ENCODE measurements at regions not wholly inside any gene's neighbourhood (a gene's known extent, or its start where the extent isn't known, plus 50 kb on each side); places are given as distances from the start of the nearest gene placed in this dataset.
"Not testable (repeated sequence)": the region's sequence is repeated elsewhere in the genome, so short reads cannot be mapped to it uniquely, and the experiment has no call there.

- no TSS peak for BruUV-seq (replicated peaks)
- FAIRE-seq (no peak), DNase-seq (ENCODE audit: low read depth, low spot score) (no peak)
- Histone ChIP-seq H3K27ac (ENCODE audit: insufficient read depth, low read depth, low read length) (no peak overlapping the region), H3K36me3 (ENCODE audit: control insufficient read depth in 2 of 2, extremely low read depth in 1 of 2, insufficient read depth in 2 of 2, low read length in 2 of 2) (no peaks in the 10 kb centered on the region), H3K9me3 (replicated peaks; ENCODE audit: control insufficient read depth, insufficient read depth, low read length) (no peaks in the 10 kb centered on the region), H3K4me3 (replicated peaks in 1 of 3; ENCODE audit: insufficient read depth in 1 of 3, low read depth in 1 of 3, low read length in 3 of 3) (no peak overlapping the region), H3K79me2 (ENCODE audit: control insufficient read depth, insufficient read depth, low read length) (no peaks in the 10 kb centered on the region), H3K4me2 (ENCODE audit: insufficient read depth, low read length) (no peak overlapping the region), H4K20me1 (replicated peaks; ENCODE audit: control insufficient read depth, extremely low read depth, insufficient read depth, low read length) (no peaks in the 10 kb centered on the region), H2AFZ (ENCODE audit: low read depth, low read length) (no peak overlapping the region), H3K9me1 (replicated peaks; ENCODE audit: control insufficient read depth, extremely low read depth, insufficient read depth, low read length) (no peaks in the 10 kb centered on the region), H3K4me1 (ENCODE audit: control insufficient read depth, extremely low read depth, insufficient read depth, low read length) (no peaks in the 10 kb centered on the region), H3K27me3 (ENCODE audit: control insufficient read depth in 2 of 2, insufficient read depth in 2 of 2, low read length in 2 of 2) (no peaks in the 10 kb centered on the region), H3K9ac (replicated peaks; ENCODE audit: extremely low read depth, insufficient read depth, low read length) (no peak overlapping the region)
- CTCF ChIA-PET: interaction anchor here (1.5 kb wide), 1 partner anchor 9 kb away, joined by 4 read pairs; no protein-coding TSS in a partner anchor
- dilution Hi-C loops (cut with MboI; ENCODE audit: extremely low pct_ligation_motif_present, low sequenced_read_pairs) (no loop called here), intact Hi-C loops (cut with micrococcal nuclease) (no loop called here)
- no peak for TF ChIP-seq MYC (IDR thresholded peaks at IDR 0.05; ENCODE audit: low read depth, low read length)
- TF ChIP-seq POLR2A (IDR thresholded peaks at IDR 0.05; ENCODE audit: low read depth, low read length): no peak
- no peak for TF ChIP-seq POLR2AphosphoS5 (IDR thresholded peaks at IDR 0.05; ENCODE audit: insufficient read depth, low read depth, low read length)
- TF ChIP-seq JUN (IDR thresholded peaks at IDR 0.05; ENCODE audit: borderline replicate concordance, insufficient read depth, insufficient read length, low read depth): no peak
- TF ChIP-seq GATA2 (IDR thresholded peaks at IDR 0.05; ENCODE audit: insufficient read depth, insufficient read length, low read depth, low read length): no peak
- no peak for TF ChIP-seq EZH2 (IDR thresholded peaks at IDR 0.05; ENCODE audit: borderline replicate concordance, low read depth, low read length, severe bottlenecking)
- TF ChIP-seq MAX (IDR thresholded peaks at IDR 0.05; ENCODE audit: insufficient read depth, insufficient read length): no peak
- TF ChIP-seq CTCF (IDR thresholded peaks at IDR 0.05; ENCODE audit: extremely low read depth in 1 of 2, insufficient read depth in 1 of 2, low read depth in 1 of 2, low read length in 2 of 2): no peak
- TF ChIP-seq FOS (IDR thresholded peaks at IDR 0.05; ENCODE audit: borderline replicate concordance, insufficient read depth, low read length): no peak
- POLR2A ChIA-PET: no interaction called here
These were observed 227.2 kb downstream of the COX18 start for GRCh38 chr4:72842323-72842722.

GRCh38 chr4:72840166-72840565, 229.3 kb downstream of the COX18 start:
- CTCF ChIA-PET; H2AFZ ChIP-seq (ENCODE audit: low read depth, low read length); H3K4me2 ChIP-seq (ENCODE audit: insufficient read depth, low read length); dilution Hi-C loops (cut with MboI; ENCODE audit: extremely low pct_ligation_motif_present, low sequenced_read_pairs); intact Hi-C loops (cut with micrococcal nuclease); H4K20me1 ChIP-seq (replicated peaks; ENCODE audit: control insufficient read depth, extremely low read depth, insufficient read depth, low read length); H3K4me3 ChIP-seq (replicated peaks in 1 of 3; ENCODE audit: insufficient read depth in 1 of 3, low read depth in 1 of 3, low read length in 3 of 3); BruUV-seq (replicated peaks); FAIRE-seq; H3K79me2 ChIP-seq (ENCODE audit: control insufficient read depth, insufficient read depth, low read length); H3K9me1 ChIP-seq (replicated peaks; ENCODE audit: control insufficient read depth, extremely low read depth, insufficient read depth, low read length); H3K36me3 ChIP-seq (ENCODE audit: control insufficient read depth in 2 of 2, extremely low read depth in 1 of 2, insufficient read depth in 2 of 2, low read length in 2 of 2); H3K4me1 ChIP-seq (ENCODE audit: control insufficient read depth, extremely low read depth, insufficient read depth, low read length); H3K27me3 ChIP-seq (ENCODE audit: control insufficient read depth in 2 of 2, insufficient read depth in 2 of 2, low read length in 2 of 2); H3K27ac ChIP-seq (ENCODE audit: insufficient read depth, low read depth, low read length); H3K9ac ChIP-seq (replicated peaks; ENCODE audit: extremely low read depth, insufficient read depth, low read length); H3K9me3 ChIP-seq (replicated peaks; ENCODE audit: control insufficient read depth, insufficient read depth, low read length); POLR2A ChIA-PET; DNase-seq (ENCODE audit: low read depth, low spot score): not testable (repeated sequence)
